ENCODE measurements at regions not wholly inside any gene's neighbourhood (a gene's known extent, or its start where the extent isn't known, plus 50 kb on each side); places are given as distances from the start of the nearest gene placed in this dataset.

DNA sequence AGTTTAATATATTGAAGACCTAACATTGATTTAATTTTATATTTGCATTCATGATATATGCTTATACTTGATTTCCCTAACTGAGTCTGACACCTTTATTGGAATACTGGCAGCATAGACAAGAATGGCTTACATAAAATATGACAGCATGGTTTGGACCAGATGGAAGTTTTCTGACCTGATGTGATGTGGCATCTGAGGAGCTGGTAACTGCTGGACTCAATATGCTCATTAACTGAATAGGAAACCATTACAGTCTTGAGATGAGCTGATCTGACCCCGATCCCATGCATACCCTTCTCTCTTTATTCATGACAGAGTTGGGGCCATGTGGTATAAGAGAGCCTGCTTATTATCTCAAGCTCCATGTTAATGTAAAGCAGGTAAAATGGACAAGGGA is 604.8 kb upstream of the SEL1L start:
- TF ChIP-seq GATA2 (IDR thresholded peaks at IDR 0.05; ENCODE audit: insufficient read depth, insufficient read length, low read depth, low read length) (no peak), MYC (IDR thresholded peaks at IDR 0.05; ENCODE audit: low read depth, low read length) (no peak), EZH2 (IDR thresholded peaks at IDR 0.05; ENCODE audit: borderline replicate concordance, low read depth, low read length, severe bottlenecking) (no peak), POLR2A (IDR thresholded peaks at IDR 0.05; ENCODE audit: low read depth, low read length) (no peak), FOS (IDR thresholded peaks at IDR 0.05; ENCODE audit: borderline replicate concordance, insufficient read depth, low read length) (no peak), JUN (IDR thresholded peaks at IDR 0.05; ENCODE audit: borderline replicate concordance, insufficient read depth, insufficient read length, low read depth) (no peak), POLR2AphosphoS5 (IDR thresholded peaks at IDR 0.05; ENCODE audit: insufficient read depth, low read depth, low read length) (no peak), MAX (IDR thresholded peaks at IDR 0.05; ENCODE audit: insufficient read depth, insufficient read length) (no peak), CTCF (IDR thresholded peaks at IDR 0.05; ENCODE audit: extremely low read depth in 1 of 2, insufficient read depth in 1 of 2, low read depth in 1 of 2, low read length in 2 of 2) (no peak)
- no peaks in the 10 kb centered on the region for H3K4me1 ChIP-seq (ENCODE audit: control insufficient read depth, extremely low read depth, insufficient read depth, low read length)
- no peaks in the 10 kb centered on the region for H4K20me1 ChIP-seq (replicated peaks; ENCODE audit: control insufficient read depth, extremely low read depth, insufficient read depth, low read length)
- H3K79me2 ChIP-seq (ENCODE audit: control insufficient read depth, insufficient read depth, low read length) = no peaks in the 10 kb centered on the region
- H3K9me1 ChIP-seq (replicated peaks; ENCODE audit: control insufficient read depth, extremely low read depth, insufficient read depth, low read length) = no peaks in the 10 kb centered on the region
- DNase-seq (ENCODE audit: low read depth, low spot score) = no peak
- H2AFZ ChIP-seq (ENCODE audit: low read depth, low read length) = no peak overlapping the region
- H3K27ac ChIP-seq (ENCODE audit: insufficient read depth, low read depth, low read length) = no peak overlapping the region
- H3K4me2 ChIP-seq (ENCODE audit: insufficient read depth, low read length) = no peak overlapping the region
- FAIRE-seq = no peak
- H3K36me3 ChIP-seq (ENCODE audit: control insufficient read depth in 2 of 2, extremely low read depth in 1 of 2, insufficient read depth in 2 of 2, low read length in 2 of 2) = no peaks in the 10 kb centered on the region
- ChIA-PET CTCF (no interaction called here), POLR2A (no interaction called here)
- dilution Hi-C loops (cut with MboI; ENCODE audit: extremely low pct_ligation_motif_present, low sequenced_read_pairs) = no loop called here
- intact Hi-C loops (cut with micrococcal nuclease) = no loop called here
- no peak overlapping the region for H3K4me3 ChIP-seq (replicated peaks in 1 of 3; ENCODE audit: insufficient read depth in 1 of 3, low read depth in 1 of 3, low read length in 3 of 3)
- no peaks in the 10 kb centered on the region for H3K9me3 ChIP-seq (replicated peaks; ENCODE audit: control insufficient read depth, insufficient read depth, low read length)
- H3K9ac ChIP-seq (replicated peaks; ENCODE audit: extremely low read depth, insufficient read depth, low read length) = no peak overlapping the region
- BruUV-seq (replicated peaks) = no TSS peak
- H3K27me3 ChIP-seq (ENCODE audit: control insufficient read depth in 2 of 2, insufficient read depth in 2 of 2, low read length in 2 of 2) = no peaks in the 10 kb centered on the region
